GM18909 (cell line): ENCODE measurements at regions not wholly inside any gene's neighbourhood (a gene's known extent, or its start where the extent isn't known, plus 50 kb on each side); places are given as distances from the start of the nearest gene placed in this dataset.
"Not testable (repeated sequence)": the region's sequence is repeated elsewhere in the genome, so short reads cannot be mapped to it uniquely, and the experiment has no call there.

Experiments used
- ATAC-seq: cut with Tn5 transposase; IDR thresholded peaks from one replicate; pipeline ENCODE4 v1.9.1; 2021; ENCODE audit warnings: mild to moderate bottlenecking; ENCODE audit not compliant: unreplicated experiment, poor library complexity

- ATAC-seq: no peak
Observed at GRCh38 chr15:62402687-62403086, 237.6 kb upstream of the C2CD4B start.

DNA sequence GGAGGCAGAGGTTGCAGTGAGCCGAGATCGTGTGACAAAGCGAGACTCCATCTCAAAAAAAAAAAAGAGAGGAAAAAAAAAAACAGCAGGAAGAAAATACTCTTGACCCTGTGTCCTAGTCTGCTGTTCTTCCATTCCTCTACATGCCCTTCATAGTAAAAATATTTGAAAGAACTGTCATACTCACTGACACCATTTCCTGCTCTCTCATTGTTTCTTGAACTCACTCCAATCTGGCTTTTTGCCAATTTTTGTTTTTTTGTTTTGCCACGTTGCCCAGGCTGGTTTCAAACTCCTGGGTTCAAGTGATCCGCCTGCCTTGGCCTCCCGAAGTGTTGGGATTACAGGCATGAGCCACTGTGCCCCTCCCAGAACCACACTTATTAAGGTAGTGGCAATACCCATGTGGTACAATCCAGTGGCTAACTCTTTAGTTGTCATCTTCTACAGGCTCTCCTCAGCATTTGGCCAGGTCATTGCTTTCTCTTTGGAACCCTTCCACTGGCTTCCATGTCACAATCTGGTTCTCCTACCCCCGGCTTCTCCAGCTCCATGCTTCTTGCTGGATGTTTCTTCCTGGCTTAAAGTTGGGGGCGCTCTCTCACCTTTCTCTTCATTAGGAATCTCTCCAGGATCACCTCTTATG, 238.2 kb upstream of the C2CD4B start:
- no peak for ATAC-seq

DNA sequence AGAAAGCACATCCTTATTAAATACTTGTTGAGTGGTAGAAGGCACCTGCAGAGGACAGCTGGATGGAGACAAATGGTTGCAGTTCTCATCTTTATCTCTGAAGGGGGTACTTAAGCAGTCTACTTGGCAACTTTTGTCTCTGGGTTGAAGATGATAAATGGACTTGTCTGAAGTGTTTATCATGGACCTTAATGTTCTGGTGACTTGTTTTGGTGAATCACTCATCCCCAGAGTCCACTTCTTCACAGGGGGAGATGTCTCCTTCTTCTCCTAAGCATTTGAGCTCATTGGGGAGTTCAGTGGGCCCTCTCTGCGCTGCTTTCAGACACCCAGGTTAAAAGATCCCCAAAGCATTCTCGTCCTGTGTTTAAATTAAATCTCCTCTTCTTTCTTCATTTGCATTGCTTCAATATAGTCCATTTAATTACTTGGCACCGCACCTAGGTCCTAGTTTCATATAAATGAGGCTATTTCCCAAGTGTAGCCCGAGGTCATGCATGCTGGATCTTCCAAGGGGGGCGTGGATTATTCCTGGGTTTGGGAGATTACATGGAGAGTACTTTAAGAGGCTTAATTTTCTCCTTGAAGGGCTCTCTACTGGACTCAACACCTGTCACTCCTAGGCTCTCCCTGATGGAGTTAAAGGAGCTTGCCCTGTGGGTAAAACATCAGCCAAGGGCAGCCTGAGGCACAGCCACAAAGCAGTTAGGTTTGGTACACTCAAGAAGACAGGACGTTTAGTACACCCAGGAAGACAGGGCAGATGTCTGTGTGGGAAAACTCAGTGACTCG, 239.3 kb upstream of the C2CD4B start:
- ATAC-seq: no peak

DNA sequence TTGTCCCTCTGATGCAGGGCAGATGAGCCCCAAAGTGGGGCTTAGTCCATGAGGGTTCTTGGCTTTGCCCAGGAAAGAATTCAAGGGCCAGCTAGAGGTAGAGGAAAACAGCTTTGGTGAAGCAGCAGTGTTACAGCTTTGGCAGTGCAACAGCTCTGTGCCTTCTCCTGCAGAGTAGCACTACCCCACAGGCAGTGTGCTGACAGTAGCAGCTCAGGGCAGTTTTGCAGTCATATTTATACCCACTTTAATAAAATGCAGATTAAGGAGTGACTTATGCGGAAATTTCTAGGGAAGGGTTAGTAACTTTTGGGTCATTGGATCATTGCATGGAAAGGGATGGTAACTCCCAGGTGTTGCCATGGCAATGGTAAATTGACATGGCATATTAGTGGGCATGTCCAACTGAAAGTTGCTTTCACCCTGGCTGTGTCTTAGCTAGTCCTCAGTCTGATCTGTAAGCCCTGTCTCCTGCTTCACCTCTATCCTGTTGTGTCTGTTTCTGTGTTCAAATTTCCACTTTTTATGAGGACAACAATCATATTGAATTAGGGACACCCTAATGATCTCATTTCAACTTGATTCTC, 241.3 kb upstream of the C2CD4B start:
- ATAC-seq: no peak

DNA sequence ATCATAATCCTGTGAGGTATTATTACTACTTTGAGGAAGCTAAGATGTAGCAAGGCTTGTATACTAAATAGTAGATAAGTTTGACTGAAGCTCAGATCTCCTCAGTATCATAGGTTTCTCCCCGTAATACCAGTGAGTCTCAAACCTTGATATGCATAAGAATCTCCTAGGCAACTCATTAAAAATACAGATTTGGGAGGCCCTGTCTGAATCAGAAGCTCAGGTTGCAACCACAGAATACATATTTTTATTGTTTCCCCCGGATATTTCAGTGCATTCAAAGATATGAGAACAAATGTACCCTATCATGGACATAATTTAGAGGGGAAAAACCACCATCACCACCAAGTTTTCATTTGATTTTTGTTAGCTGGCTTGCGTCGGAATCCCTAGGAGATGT, 242.1 kb upstream of the C2CD4B start:
- ATAC-seq: no peak

GRCh38 chr15:62407962-62408361, 242.9 kb upstream of the C2CD4B start:
- ATAC-seq: no peak

- ATAC-seq: no peak
Observed at GRCh38 chr15:62409466-62409865, 244.4 kb upstream of the C2CD4B start.

- no peak for ATAC-seq
Observed at GRCh38 chr15:62412686-62413085, 247.6 kb upstream of the C2CD4B start.

- no peak for ATAC-seq
Observed at GRCh38 chr15:62413153-62413552, 248.1 kb upstream of the C2CD4B start.

DNA sequence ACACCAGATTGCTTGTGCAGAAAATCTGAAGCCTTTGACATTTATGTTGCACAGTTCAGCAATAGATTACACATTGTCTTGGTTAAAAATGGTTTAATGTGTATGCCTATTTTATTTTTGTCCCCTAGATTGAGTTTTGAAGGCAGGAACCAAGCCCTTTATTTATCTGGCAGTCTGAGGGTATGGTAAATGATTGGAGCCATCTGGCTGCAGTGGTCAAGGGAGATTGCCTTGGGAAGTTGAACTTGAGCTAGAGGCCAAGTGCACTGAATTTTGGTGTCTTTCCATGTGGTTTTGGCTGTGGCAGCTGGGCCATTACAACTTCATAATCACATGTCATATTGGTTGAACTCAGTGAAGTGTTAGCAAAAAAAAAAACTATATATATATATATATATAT, 248.7 kb upstream of the C2CD4B start:
- ATAC-seq: no peak

- no peak for ATAC-seq
Observed at GRCh38 chr15:62415498-62415897, 250.4 kb upstream of the C2CD4B start.

- ATAC-seq: no peak
Observed at GRCh38 chr15:62416526-62416925, 251.4 kb upstream of the C2CD4B start.

DNA sequence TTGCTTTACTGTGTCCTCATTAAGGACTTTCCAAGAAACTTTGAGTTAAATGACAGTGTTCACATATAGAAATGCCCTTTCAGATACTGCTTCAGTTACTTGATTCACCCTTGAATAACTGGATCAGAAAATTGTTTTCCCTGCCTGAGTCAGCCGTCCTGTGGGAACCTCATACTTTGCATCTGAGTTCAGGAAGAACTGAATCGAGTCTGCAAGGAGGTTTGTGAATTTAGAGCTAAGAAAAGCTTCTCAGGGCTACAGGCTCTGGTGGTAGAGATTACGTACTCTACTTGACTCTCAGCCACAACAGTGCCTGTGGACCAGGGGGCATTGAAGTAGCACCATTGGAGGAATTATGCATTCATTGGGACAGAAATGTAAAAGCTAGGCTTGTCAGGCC, 252.4 kb upstream of the C2CD4B start:
- no peak for ATAC-seq

DNA sequence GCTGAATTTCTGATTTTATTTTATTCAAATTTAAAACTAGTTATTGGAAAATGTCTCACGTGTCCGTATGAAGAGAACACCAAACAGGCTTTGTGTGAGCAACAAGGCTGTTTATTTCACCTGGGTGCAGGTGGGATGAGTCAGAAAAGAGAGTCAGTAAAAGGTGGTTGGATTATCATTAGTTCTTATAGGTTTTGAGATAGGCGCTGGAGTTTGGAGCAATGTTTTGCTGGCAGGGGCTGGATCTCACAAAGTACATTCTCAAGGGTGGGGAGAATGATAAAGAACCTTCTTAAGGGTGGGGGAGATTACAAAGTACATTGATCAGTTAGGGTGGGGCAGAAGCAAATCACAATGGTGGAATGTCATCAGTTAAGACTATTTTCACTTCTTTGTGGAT, 253.4 kb upstream of the C2CD4B start:
- not testable (repeated sequence) for ATAC-seq

DNA sequence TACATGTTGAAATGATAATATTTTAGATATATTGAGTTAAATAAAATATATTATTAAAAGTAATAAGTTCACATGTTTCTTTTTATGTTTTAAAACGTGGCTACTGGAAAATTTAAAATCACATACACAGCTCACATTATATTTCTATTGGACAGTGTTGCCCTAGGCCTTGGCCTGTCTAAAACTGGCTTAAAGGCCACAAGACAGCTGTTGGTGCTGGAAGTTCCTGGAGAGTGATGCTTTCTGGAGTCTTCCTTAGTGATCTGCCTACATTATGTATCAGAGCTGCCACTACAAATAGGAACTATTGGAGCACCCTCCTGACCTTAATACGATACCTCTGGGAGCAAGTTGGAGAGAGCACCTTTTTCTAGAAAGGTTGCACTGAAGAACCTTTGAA, 254.1 kb upstream of the C2CD4B start:
- no peak for ATAC-seq

DNA sequence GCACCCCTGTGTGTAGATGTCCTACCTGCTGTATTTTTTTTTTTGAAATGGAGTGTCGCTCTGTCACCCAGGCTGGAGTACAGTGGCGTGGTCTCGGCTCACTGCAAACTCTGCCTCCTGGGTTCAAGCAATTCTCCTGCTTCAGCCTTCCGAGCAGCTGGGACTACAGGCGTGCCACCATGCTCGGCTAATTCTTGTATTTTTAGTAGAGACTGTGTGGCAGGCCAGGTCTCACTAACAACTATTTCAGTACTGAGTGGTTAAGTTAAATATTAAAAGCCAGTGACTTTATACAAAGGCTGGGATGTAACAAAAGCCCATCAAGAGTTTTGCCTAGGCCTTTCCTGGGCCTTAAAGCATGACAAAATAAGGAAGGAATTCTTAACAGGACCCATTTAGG, 255.3 kb upstream of the C2CD4B start:
- ATAC-seq: not testable (repeated sequence)

DNA sequence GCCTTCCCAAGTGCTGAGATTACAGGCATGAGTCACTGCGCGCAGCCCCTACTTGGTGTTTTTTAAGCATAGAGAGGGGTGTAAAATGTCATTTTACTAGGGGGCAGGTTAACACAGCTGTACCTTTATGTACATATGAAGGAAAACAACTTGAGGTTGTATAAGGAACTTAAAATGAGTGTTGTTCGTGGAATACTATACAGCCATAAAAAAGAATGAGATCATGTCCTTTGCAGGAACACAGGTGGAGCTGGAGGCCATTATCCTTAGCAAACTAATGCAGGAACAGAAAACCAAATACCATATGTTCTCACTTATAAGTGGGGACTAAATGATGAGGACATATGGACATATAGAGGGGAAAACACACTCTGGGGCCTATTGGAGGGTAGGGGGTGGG, 256.2 kb upstream of the C2CD4B start:
- no peak for ATAC-seq

GRCh38 chr15:62426387-62426956, 261.4 kb upstream of the C2CD4B start:
- ATAC-seq: no peak

DNA sequence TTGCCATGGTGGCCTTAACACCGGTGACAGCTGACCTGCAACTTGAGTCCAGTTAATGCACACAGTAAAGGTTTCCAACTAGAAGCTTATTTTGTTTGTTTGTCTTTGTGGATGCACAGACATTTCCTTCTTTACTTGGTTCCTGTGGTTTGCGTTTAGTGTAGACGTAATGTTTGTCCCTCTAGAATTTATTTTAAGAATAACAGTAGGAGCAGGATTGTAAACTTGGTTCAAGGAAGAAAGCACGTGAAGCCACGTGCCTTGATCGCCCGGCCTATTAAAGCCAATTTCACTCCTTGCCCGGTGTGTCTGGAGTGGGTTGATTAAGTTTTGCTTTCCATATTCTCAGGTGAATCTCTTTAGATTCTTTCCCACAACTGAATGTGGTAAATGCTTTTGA, 263.2 kb upstream of the C2CD4B start:
- ATAC-seq: no peak

- ATAC-seq: no peak
Observed at GRCh38 chr15:62428851-62429598, 263.9 kb upstream of the C2CD4B start.

DNA sequence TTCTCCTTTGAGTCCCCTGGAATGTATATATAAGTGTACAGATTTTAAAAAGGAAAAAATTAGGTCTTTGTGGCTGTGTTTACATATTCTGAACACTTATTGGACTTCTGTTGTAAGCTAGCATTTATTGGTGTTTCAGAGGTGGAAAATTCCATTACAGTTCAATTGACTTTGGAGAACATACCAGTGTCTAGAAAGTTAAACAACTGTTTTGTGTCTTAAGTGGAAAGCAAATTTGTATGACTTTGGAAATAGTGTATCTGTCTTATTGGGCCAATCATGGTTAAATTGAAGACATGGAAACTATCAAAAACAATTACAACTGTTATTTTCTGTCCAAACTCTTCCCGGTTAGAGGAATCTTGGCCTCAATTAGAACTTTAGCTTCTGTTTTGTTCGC, 265.0 kb upstream of the C2CD4B start:
- ATAC-seq: no peak
